WTC11 (cell line): ENCODE measurements at regions not wholly inside any gene's neighbourhood (a gene's known extent, or its start where the extent isn't known, plus 50 kb on each side); places are given as distances from the start of the nearest gene placed in this dataset.

Experiments
- ATAC-seq: fragments of 200-7000 bp; cut with Tn5 transposase; 2 replicates; pipeline ENCODE4 v1.10.0; 2021; ENCODE audit warnings: mild to moderate bottlenecking, moderate library complexity
- CTCF ChIA-PET: fragments of 300-600 bp; sonication (Branson Sonifier 250); formaldehyde crosslinking; loops from one replicate; lab custom pipeline; 2021; ENCODE audit warnings: antibody characterized with exemption; lab: Charles Lee
- POLR2A ChIA-PET: fragments of 350-600 bp; sonication (Branson Sonifier 250); formaldehyde crosslinking; loops from one replicate; lab custom pipeline; 2021; ENCODE audit warnings: antibody characterized with exemption; lab: Charles Lee
- DNase-seq: peaks from one replicate; pipeline ENCODE4 v3.0.0; 2021; ENCODE audit warnings: low spot score
- H3K27ac Mint-ChIP-seq: 2 replicates; pipeline ENCODE4 v1.8.0; 2021; ENCODE audit warnings: mixed read lengths
- H3K27me3 Mint-ChIP-seq: 2 replicates; pipeline ENCODE4 v1.8.0; 2021; ENCODE audit warnings: low read depth, mild to moderate bottlenecking, moderate library complexity, mixed read lengths
- H3K36me3 Mint-ChIP-seq: 2 replicates; pipeline ENCODE4 v1.8.0; 2021; ENCODE audit warnings: mixed read lengths
- H3K4me1 Mint-ChIP-seq: 2 replicates; pipeline ENCODE4 v1.8.0; 2022; ENCODE audit warnings: mixed read lengths
- H3K4me3 Mint-ChIP-seq: 2 replicates; pipeline ENCODE4 v1.8.0; 2021; ENCODE audit warnings: mild to moderate bottlenecking, moderate library complexity, mixed read lengths
- H3K9me3 Mint-ChIP-seq: 2 replicates; pipeline ENCODE4 v1.8.0; 2021; ENCODE audit warnings: mixed read lengths
- EMX1 ChIP-seq: fragments of 250-450 bp; sonication (Bioruptor Pico); IDR thresholded peaks from 2 replicates; pipeline ENCODE4 v1.8.0; 2021; ENCODE audit warnings: mild to moderate bottlenecking
- FOXJ3 ChIP-seq: sonication (generic); formaldehyde crosslinking; IDR thresholded peaks from 2 replicates; pipeline ENCODE4 v1.9.0; 2021; ENCODE audit warnings: missing genetic modification reagents, mild to moderate bottlenecking, borderline replicate concordance
- GRHL2 ChIP-seq: fragments of 250-450 bp; sonication (Bioruptor Pico); IDR thresholded peaks from 2 replicates; pipeline ENCODE4 v1.8.0; 2022; ENCODE audit warnings: mild to moderate bottlenecking, moderate library complexity; ENCODE audit not compliant: insufficient replicate concordance, severe bottlenecking
- JUN ChIP-seq: sonication (generic); formaldehyde crosslinking; IDR thresholded peaks from 2 replicates; pipeline ENCODE4 v1.8.0; 2023; ENCODE audit warnings: mild to moderate bottlenecking, missing genetic modification reagents
- RELA ChIP-seq: sonication (generic); formaldehyde crosslinking; IDR thresholded peaks from 2 replicates; pipeline ENCODE4 v1.8.1; 2022; ENCODE audit warnings: missing genetic modification reagents, mild to moderate bottlenecking, borderline replicate concordance
- SMAD3 ChIP-seq: sonication (generic); formaldehyde crosslinking; IDR thresholded peaks from 2 replicates; pipeline ENCODE4 v1.8.0; 2022; ENCODE audit warnings: missing genetic modification reagents, mild to moderate bottlenecking, borderline replicate concordance
- SMAD4 ChIP-seq: sonication (generic); formaldehyde crosslinking; IDR thresholded peaks from 2 replicates; pipeline ENCODE4 v1.8.0; 2022; ENCODE audit warnings: mild to moderate bottlenecking, missing genetic modification reagents
- SOX15 ChIP-seq: fragments of 250-450 bp; sonication (Bioruptor Pico); IDR thresholded peaks from 2 replicates; pipeline ENCODE4 v1.9.0; 2021; ENCODE audit warnings: mild to moderate bottlenecking
- SP1 ChIP-seq: sonication (generic); formaldehyde crosslinking; conservative IDR thresholded peaks from 2 replicates; pipeline ENCODE4 v1.8.1; 2022; ENCODE audit warnings: missing genetic modification reagents
- ZNF121 ChIP-seq: sonication (generic); formaldehyde crosslinking; IDR thresholded peaks from 2 replicates; pipeline ENCODE4 v1.8.0; 2023; ENCODE audit warnings: missing genetic modification reagents
- ZNF232 ChIP-seq: sonication (generic); formaldehyde crosslinking; IDR thresholded peaks from 2 replicates; pipeline ENCODE4 v1.8.0; 2022; ENCODE audit warnings: mild to moderate bottlenecking, missing genetic modification reagents
- ZNF416 ChIP-seq: fragments of 250-450 bp; sonication (Bioruptor Pico); IDR thresholded peaks from 2 replicates; pipeline ENCODE4 v1.9.0; 2021; ENCODE audit warnings: mild to moderate bottlenecking, inconsistent platforms
- ZNF423 ChIP-seq: fragments of 250-450 bp; sonication (Bioruptor Pico); IDR thresholded peaks from 2 replicates; pipeline ENCODE4 v2.1.2; 2022; ENCODE audit warnings: mild to moderate bottlenecking, moderate library complexity
- TF ChIP-seq, protein P1 (sequence below): sonication (generic); formaldehyde crosslinking; IDR thresholded peaks from 2 replicates; pipeline ENCODE4 v1.8.1; 2022; ENCODE audit warnings: low read depth, mild to moderate bottlenecking, moderate library complexity, missing genetic modification reagents, borderline replicate concordance
- TF ChIP-seq, protein P2 (sequence below): fragments of 250-450 bp; sonication (Bioruptor Pico); conservative IDR thresholded peaks from 2 replicates; pipeline ENCODE4 v1.9.0; 2021; ENCODE audit warnings: mild to moderate bottlenecking
- TF ChIP-seq, protein P3 (sequence below): sonication (generic); formaldehyde crosslinking; IDR thresholded peaks from 2 replicates; pipeline ENCODE4 v1.8.1; 2023; ENCODE audit warnings: mild to moderate bottlenecking, missing genetic modification reagents, borderline replicate concordance
- TF ChIP-seq, protein P4 (sequence below): sonication (generic); formaldehyde crosslinking; IDR thresholded peaks from 2 replicates; pipeline ENCODE4 v1.8.0; 2022; ENCODE audit warnings: mild to moderate bottlenecking, missing genetic modification reagents
- TF ChIP-seq, protein P5 (sequence below): sonication (generic); formaldehyde crosslinking; IDR thresholded peaks from 2 replicates; pipeline ENCODE4 v1.8.0; 2022; ENCODE audit warnings: mild to moderate bottlenecking, missing genetic modification reagents
- TF ChIP-seq, protein P6 (sequence below): sonication (generic); formaldehyde crosslinking; conservative IDR thresholded peaks from 2 replicates; pipeline ENCODE4 v1.8.1; 2022; ENCODE audit warnings: mild to moderate bottlenecking, missing genetic modification reagents
- TF ChIP-seq, protein P7 (sequence below): sonication (generic); formaldehyde crosslinking; IDR thresholded peaks from 2 replicates; pipeline ENCODE4 v1.8.0; 2023; ENCODE audit warnings: missing genetic modification reagents
- TF ChIP-seq, protein P8 (sequence below): sonication (generic); formaldehyde crosslinking; IDR thresholded peaks from 2 replicates; pipeline ENCODE4 v1.8.1; 2023; ENCODE audit warnings: mild to moderate bottlenecking, missing genetic modification reagents, moderate library complexity

DNA sequence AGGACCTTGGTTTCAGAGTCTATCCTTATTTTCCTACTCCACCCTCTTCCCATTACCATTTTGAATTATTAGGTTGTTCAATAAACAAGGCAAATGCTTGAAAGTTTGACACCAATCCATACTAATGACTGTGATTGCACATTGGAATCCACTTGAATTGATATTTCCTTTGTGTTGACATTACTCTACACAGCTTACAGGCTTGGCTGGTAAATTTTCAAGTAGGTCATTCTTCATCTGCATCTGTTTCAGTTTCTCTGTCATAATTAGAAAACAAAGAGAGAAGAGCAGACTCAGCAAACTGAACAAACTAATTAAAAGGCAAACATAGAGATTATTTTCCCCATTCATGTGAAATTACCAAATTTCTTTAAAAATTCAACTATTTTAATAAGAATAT, 732.9 kb upstream of the BCHE start:
- Mint-ChIP-seq H3K9me3 (peaks cover 21% of the 10 kb centered on the region), H3K27me3 (no peaks in the 10 kb centered on the region), H3K36me3 (peaks cover 13% of the 10 kb centered on the region), H3K4me1 (no peaks in the 10 kb centered on the region), H3K4me3 (no peak overlapping the region), H3K27ac (no peak overlapping the region)
- ChIA-PET POLR2A (no interaction called here), CTCF (no interaction called here)
- DNase-seq (no peak), ATAC-seq (no peak)
- TF ChIP-seq ZNF416 (CRISPR knock-in tag) (no peak), EMX1 (CRISPR knock-in tag) (no peak), GRHL2 (CRISPR knock-in tag) (no peak), RELA (CRISPR knock-in tag) (no peak)
- TF ChIP-seq, protein P1, sequence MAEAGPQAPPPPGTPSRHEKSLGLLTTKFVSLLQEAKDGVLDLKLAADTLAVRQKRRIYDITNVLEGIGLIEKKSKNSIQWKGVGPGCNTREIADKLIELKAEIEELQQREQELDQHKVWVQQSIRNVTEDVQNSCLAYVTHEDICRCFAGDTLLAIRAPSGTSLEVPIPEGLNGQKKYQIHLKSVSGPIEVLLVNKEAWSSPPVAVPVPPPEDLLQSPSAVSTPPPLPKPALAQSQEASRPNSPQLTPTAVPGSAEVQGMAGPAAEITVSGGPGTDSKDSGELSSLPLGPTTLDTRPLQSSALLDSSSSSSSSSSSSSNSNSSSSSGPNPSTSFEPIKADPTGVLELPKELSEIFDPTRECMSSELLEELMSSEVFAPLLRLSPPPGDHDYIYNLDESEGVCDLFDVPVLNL: no peak
- TF ChIP-seq, protein P2, sequence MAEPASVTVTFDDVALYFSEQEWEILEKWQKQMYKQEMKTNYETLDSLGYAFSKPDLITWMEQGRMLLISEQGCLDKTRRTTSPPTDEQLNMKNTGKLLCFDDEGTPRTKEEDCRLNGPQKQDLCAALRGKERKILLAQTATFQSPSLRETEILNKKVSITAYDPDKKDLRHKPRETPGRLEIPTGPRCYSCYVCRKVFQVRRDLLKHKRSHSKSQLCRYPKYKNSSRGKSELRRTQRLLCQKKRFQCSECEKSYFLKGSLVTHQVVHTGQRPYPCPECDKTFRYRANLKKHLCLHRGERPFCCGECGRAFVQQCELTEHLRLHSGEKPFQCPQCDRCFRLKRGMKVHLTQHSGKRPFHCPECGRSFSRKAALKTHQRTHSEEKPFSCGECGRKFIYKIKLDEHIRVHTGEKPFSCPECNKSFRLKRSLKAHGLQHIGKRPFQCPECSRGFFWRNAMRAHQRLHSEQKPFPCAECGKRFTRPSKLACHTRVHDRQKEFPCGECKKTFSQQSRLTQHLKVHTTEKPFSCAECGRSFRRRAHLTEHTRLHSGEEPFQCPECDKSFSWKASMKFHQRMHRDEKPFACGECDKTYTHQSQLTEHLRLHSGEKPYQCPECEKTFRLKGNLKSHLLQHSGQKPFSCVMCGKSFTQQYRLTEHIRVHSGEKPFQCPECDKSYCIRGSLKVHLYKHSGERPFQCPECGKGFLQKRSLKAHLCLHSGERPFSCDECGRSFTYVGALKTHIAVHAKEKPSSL (CRISPR knock-in tag): no peak
- TF ChIP-seq, protein P3, sequence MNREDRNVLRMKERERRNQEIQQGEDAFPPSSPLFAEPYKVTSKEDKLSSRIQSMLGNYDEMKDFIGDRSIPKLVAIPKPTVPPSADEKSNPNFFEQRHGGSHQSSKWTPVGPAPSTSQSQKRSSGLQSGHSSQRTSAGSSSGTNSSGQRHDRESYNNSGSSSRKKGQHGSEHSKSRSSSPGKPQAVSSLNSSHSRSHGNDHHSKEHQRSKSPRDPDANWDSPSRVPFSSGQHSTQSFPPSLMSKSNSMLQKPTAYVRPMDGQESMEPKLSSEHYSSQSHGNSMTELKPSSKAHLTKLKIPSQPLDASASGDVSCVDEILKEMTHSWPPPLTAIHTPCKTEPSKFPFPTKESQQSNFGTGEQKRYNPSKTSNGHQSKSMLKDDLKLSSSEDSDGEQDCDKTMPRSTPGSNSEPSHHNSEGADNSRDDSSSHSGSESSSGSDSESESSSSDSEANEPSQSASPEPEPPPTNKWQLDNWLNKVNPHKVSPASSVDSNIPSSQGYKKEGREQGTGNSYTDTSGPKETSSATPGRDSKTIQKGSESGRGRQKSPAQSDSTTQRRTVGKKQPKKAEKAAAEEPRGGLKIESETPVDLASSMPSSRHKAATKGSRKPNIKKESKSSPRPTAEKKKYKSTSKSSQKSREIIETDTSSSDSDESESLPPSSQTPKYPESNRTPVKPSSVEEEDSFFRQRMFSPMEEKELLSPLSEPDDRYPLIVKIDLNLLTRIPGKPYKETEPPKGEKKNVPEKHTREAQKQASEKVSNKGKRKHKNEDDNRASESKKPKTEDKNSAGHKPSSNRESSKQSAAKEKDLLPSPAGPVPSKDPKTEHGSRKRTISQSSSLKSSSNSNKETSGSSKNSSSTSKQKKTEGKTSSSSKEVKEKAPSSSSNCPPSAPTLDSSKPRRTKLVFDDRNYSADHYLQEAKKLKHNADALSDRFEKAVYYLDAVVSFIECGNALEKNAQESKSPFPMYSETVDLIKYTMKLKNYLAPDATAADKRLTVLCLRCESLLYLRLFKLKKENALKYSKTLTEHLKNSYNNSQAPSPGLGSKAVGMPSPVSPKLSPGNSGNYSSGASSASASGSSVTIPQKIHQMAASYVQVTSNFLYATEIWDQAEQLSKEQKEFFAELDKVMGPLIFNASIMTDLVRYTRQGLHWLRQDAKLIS (CRISPR knock-in tag): no peak
- TF ChIP-seq, protein P4, sequence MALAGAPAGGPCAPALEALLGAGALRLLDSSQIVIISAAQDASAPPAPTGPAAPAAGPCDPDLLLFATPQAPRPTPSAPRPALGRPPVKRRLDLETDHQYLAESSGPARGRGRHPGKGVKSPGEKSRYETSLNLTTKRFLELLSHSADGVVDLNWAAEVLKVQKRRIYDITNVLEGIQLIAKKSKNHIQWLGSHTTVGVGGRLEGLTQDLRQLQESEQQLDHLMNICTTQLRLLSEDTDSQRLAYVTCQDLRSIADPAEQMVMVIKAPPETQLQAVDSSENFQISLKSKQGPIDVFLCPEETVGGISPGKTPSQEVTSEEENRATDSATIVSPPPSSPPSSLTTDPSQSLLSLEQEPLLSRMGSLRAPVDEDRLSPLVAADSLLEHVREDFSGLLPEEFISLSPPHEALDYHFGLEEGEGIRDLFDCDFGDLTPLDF (CRISPR knock-in tag): no peak

DNA sequence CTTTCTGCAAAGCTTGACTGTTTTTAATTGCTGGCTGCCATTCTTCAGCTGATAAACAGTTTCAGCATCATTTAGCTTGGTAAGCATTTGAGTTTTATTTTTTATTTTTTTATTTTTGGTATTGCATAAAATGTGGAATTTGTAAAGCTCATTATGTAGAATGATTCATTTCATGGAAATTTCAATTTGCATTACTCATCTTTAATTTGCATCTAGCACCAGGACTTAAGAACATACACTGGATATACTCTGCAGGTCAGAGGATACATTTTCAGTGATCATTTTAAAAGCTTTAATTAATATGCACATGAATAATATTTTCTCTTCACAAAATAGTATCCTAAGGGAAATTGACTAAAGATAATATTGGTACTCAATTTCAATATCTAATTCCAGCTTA, 732.4 kb upstream of the BCHE start:
- peaks cover 21% of the 10 kb centered on the region for H3K9me3 Mint-ChIP-seq
- DNase-seq: no peak
- no peaks in the 10 kb centered on the region for H3K4me1 Mint-ChIP-seq
- no peak for ATAC-seq
- ChIA-PET POLR2A (no interaction called here), CTCF (no interaction called here)
- peaks cover 13% of the 10 kb centered on the region for H3K36me3 Mint-ChIP-seq
- no peak overlapping the region for H3K4me3 Mint-ChIP-seq
- no peaks in the 10 kb centered on the region for H3K27me3 Mint-ChIP-seq
- H3K27ac Mint-ChIP-seq: no peak overlapping the region
- TF ChIP-seq, protein P5, sequence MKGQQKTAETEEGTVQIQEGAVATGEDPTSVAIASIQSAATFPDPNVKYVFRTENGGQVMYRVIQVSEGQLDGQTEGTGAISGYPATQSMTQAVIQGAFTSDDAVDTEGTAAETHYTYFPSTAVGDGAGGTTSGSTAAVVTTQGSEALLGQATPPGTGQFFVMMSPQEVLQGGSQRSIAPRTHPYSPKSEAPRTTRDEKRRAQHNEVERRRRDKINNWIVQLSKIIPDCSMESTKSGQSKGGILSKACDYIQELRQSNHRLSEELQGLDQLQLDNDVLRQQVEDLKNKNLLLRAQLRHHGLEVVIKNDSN (CRISPR knock-in tag): no peak
- TF ChIP-seq ZNF423 (no peak), SOX15 (CRISPR knock-in tag) (no peak), SMAD3 (no peak), FOXJ3 (CRISPR knock-in tag) (no peak), JUN (no peak), ZNF416 (CRISPR knock-in tag) (no peak), SP1 (CRISPR knock-in tag) (no peak), SMAD4 (CRISPR knock-in tag) (no peak), ZNF232 (CRISPR knock-in tag) (no peak), ZNF121 (no peak)
- TF ChIP-seq, protein P6, sequence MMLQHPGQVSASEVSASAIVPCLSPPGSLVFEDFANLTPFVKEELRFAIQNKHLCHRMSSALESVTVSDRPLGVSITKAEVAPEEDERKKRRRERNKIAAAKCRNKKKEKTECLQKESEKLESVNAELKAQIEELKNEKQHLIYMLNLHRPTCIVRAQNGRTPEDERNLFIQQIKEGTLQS (CRISPR knock-in tag): no peak
- TF ChIP-seq, protein P7, sequence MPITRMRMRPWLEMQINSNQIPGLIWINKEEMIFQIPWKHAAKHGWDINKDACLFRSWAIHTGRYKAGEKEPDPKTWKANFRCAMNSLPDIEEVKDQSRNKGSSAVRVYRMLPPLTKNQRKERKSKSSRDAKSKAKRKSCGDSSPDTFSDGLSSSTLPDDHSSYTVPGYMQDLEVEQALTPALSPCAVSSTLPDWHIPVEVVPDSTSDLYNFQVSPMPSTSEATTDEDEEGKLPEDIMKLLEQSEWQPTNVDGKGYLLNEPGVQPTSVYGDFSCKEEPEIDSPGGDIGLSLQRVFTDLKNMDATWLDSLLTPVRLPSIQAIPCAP (CRISPR knock-in tag): no peak
- TF ChIP-seq, protein P8, sequence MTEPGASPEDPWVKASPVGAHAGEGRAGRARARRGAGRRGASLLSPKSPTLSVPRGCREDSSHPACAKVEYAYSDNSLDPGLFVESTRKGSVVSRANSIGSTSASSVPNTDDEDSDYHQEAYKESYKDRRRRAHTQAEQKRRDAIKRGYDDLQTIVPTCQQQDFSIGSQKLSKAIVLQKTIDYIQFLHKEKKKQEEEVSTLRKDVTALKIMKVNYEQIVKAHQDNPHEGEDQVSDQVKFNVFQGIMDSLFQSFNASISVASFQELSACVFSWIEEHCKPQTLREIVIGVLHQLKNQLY (CRISPR knock-in tag): no peak
- TF ChIP-seq, protein P4 (CRISPR knock-in tag): no peak
